Endothelial cell of umbilical vein (primary cell): ENCODE measurements at regions not wholly inside any gene's neighbourhood (a gene's known extent, or its start where the extent isn't known, plus 50 kb on each side); places are given as distances from the start of the nearest gene placed in this dataset.

ENCODE experiments used
- BruUV-seq: library from RNA; stranded (reverse); fragments of 400-500 nt; replicated peaks from 2 replicates; lab custom pipeline; 2021; lab: Mats Ljungman, UMichigan
- CTCF ChIA-PET: fragments of 300-600, 350-600 bp; sonication (Branson Sonifier 250); formaldehyde crosslinking; loops from one replicate; lab custom pipeline; 2021; ENCODE audit warnings: antibody characterized with exemption, inconsistent platforms; lab: Charles Lee
- POLR2A ChIA-PET: fragments of 300-600, 350-600 bp; sonication (Branson Sonifier 250); formaldehyde crosslinking; loops from one replicate; lab custom pipeline; 2021; ENCODE audit warnings: antibody characterized with exemption, inconsistent platforms; lab: Charles Lee
- DNase-seq: peaks from one replicate; pipeline ENCODE4 v3.0.0-alpha.2; 2011; ENCODE audit warnings: low read depth, low spot score
- FAIRE-seq: peaks from 2 replicates; lab custom pipeline; 2011; peaks lifted over from hg19 to GRCh38; lab: Jason Lieb, UNC
- H2AFZ ChIP-seq: 2 replicates; pipeline ENCODE4 v1.6.0; 2012; ENCODE audit warnings: low read depth, low read length, control low read depth, inconsistent platforms
- H3K27ac ChIP-seq: 2 replicates; pipeline ENCODE4 v1.5.1; 2011; ENCODE audit warnings: low read depth, mild to moderate bottlenecking, control low read depth, low read length, moderate library complexity; ENCODE audit not compliant: insufficient read depth
- H3K27me3 ChIP-seq, 2 experiments: 2 replicates each; pipeline versions ENCODE4 v1.6.0 to v1.6.1; 2011; ENCODE audit warnings: low read length in 2 of 2, mixed read lengths in 1 of 2; ENCODE audit not compliant: control insufficient read depth in 2 of 2, insufficient read depth in 2 of 2
- H3K36me3 ChIP-seq, 2 experiments: 2 replicates in 1 of 2; 3 replicates in 1 of 2; pipeline ENCODE4 v1.5.1; 2011; ENCODE audit warnings: low read length in 2 of 2, mild to moderate bottlenecking in 1 of 2, moderate library complexity in 1 of 2; ENCODE audit not compliant: control insufficient read depth in 2 of 2, insufficient read depth in 2 of 2; ENCODE audit errors: extremely low read depth in 1 of 2
- H3K4me1 ChIP-seq: 3 replicates; pipeline ENCODE4 v1.5.1; 2011; ENCODE audit warnings: mild to moderate bottlenecking, low read length; ENCODE audit not compliant: control insufficient read depth, insufficient read depth; ENCODE audit errors: extremely low read depth
- H3K4me2 ChIP-seq: 2 replicates; pipeline ENCODE4 v1.6.1; 2011; ENCODE audit warnings: low read length, control low read depth, mixed read lengths; ENCODE audit not compliant: insufficient read depth
- H3K4me3 ChIP-seq, 3 experiments: fragments of 200-600 bp in 1 of 3; sonication (generic), shearing (Covaris generic) in 1 of 3; replicated peaks in 1 of 3; 2 replicates each; pipeline ENCODE4 v1.5.1; 2011 to 2016; ENCODE audit warnings: control low read depth in 3 of 3, low read length in 3 of 3, mild to moderate bottlenecking in 2 of 3, inconsistent platforms in 1 of 3, low read depth in 1 of 3, moderate library complexity in 1 of 3; ENCODE audit not compliant: insufficient read depth in 1 of 3
- H3K79me2 ChIP-seq: 2 replicates; pipeline ENCODE4 v1.6.0; 2012; ENCODE audit warnings: low read length, inconsistent platforms; ENCODE audit not compliant: control insufficient read depth, insufficient read depth
- H3K9ac ChIP-seq: replicated peaks from 2 replicates; pipeline ENCODE3; 2011; ENCODE audit warnings: low read length, control low read depth; ENCODE audit not compliant: insufficient read depth; ENCODE audit errors: extremely low read depth
- H3K9me1 ChIP-seq: replicated peaks from 3 replicates; pipeline ENCODE4 v1.6.0; 2011; ENCODE audit warnings: mild to moderate bottlenecking, low read length; ENCODE audit not compliant: control insufficient read depth, insufficient read depth; ENCODE audit errors: extremely low read depth
- H3K9me3 ChIP-seq: replicated peaks from 2 replicates; pipeline ENCODE4 v1.5.1; 2012; ENCODE audit warnings: low read length, inconsistent platforms; ENCODE audit not compliant: control insufficient read depth, insufficient read depth
- H4K20me1 ChIP-seq: replicated peaks from 2 replicates; pipeline ENCODE3; 2011; ENCODE audit warnings: mild to moderate bottlenecking, low read length; ENCODE audit not compliant: control insufficient read depth, insufficient read depth; ENCODE audit errors: extremely low read depth
- CTCF ChIP-seq, 2 donors: IDR thresholded peaks; 1 replicate in 1 of 2; 2 replicates in 1 of 2; pipeline ENCODE4 v1.5.1; 2011; ENCODE audit warnings: low read length in 2 of 2, mild to moderate bottlenecking in 2 of 2, moderate library complexity in 2 of 2, control low read depth in 1 of 2, inconsistent platforms in 1 of 2, low read depth in 1 of 2; ENCODE audit not compliant: insufficient read depth in 1 of 2; ENCODE audit errors: extremely low read depth in 1 of 2
- EZH2 ChIP-seq: IDR thresholded peaks from 2 replicates; pipeline ENCODE4 v1.6.1; 2012; ENCODE audit warnings: borderline replicate concordance, low read depth, mild to moderate bottlenecking, moderate library complexity, low read length, inconsistent platforms; ENCODE audit not compliant: severe bottlenecking
- FOS ChIP-seq: IDR thresholded peaks from 2 replicates; pipeline ENCODE4 v1.6.1; 2011; ENCODE audit warnings: mild to moderate bottlenecking, low read length, moderate library complexity, borderline replicate concordance; ENCODE audit not compliant: insufficient read depth
- GATA2 ChIP-seq: IDR thresholded peaks from 2 replicates; pipeline ENCODE4 v1.7.0; 2011; ENCODE audit warnings: low read depth, mild to moderate bottlenecking, moderate library complexity, mixed read lengths, low read length; ENCODE audit not compliant: insufficient read length, insufficient read depth
- JUN ChIP-seq: IDR thresholded peaks from 2 replicates; pipeline ENCODE4 v1.6.1; 2011; ENCODE audit warnings: borderline replicate concordance, low read depth; ENCODE audit not compliant: insufficient read length, insufficient read depth
- MAX ChIP-seq: IDR thresholded peaks from 2 replicates; pipeline ENCODE4 v1.6.1; 2011; ENCODE audit not compliant: insufficient read depth, insufficient read length
- MYC ChIP-seq: IDR thresholded peaks from one replicate; pipeline ENCODE4 v1.6.1; 2011; ENCODE audit warnings: mild to moderate bottlenecking, low read depth, low read length
- POLR2A ChIP-seq: IDR thresholded peaks from 2 replicates; pipeline ENCODE4 v1.6.1; 2012; ENCODE audit warnings: low read depth, mild to moderate bottlenecking, control low read depth, low read length
- POLR2AphosphoS5 ChIP-seq: IDR thresholded peaks from 2 replicates; pipeline ENCODE4 v1.6.1; 2012; ENCODE audit warnings: low read depth, mild to moderate bottlenecking, control low read depth, low read length, moderate library complexity; ENCODE audit not compliant: insufficient read depth
- dilution Hi-C: fragments of 300-500 bp; cut with MboI; formaldehyde crosslinking; loops from one replicate; pipeline ENCODE4 v1.15.0; 2019; ENCODE audit warnings: low sequenced_read_pairs; ENCODE audit not compliant: extremely low pct_ligation_motif_present
- intact Hi-C: fragments of 100-400 bp; cut with micrococcal nuclease; formaldehyde crosslinking; loops from one replicate; pipeline ENCODE4 v1.10.0; 2022

GRCh38 chr3:55203006-55203405, 275.1 kb upstream of the LRTM1 start:
- no TSS peak for BruUV-seq
- no peak overlapping the region for H3K4me2 ChIP-seq
- FAIRE-seq (no peak), DNase-seq (no peak)
- no peak overlapping the region for H3K27ac ChIP-seq
- no peaks in the 10 kb centered on the region for H4K20me1 ChIP-seq
- no peak overlapping the region for H3K4me3 ChIP-seq
- POLR2A ChIA-PET: no interaction called here
- intact Hi-C loops: no loop called here
- H3K79me2 ChIP-seq: no peaks in the 10 kb centered on the region
- no peak for TF ChIP-seq JUN
- no peak for TF ChIP-seq POLR2AphosphoS5
- TF ChIP-seq FOS: no peak
- no peak for TF ChIP-seq POLR2A
- TF ChIP-seq MAX: no peak
- no peak for TF ChIP-seq MYC
- no peak for TF ChIP-seq GATA2
- TF ChIP-seq EZH2: no peak
- H3K4me1 ChIP-seq: no peaks in the 10 kb centered on the region
- H3K9me3 ChIP-seq: peaks cover 4% of the 10 kb centered on the region
- CTCF ChIA-PET: no interaction called here
- H3K9ac ChIP-seq: no peak overlapping the region
- H2AFZ ChIP-seq: no peak overlapping the region
- H3K36me3 ChIP-seq: no peaks in the 10 kb centered on the region
- dilution Hi-C loops: no loop called here
- no peaks in the 10 kb centered on the region for H3K27me3 ChIP-seq
- H3K9me1 ChIP-seq: no peaks in the 10 kb centered on the region

- CTCF ChIA-PET: no interaction called here
- H3K9me1 ChIP-seq: no peaks in the 10 kb centered on the region
- peaks cover 4% of the 10 kb centered on the region for H3K9me3 ChIP-seq
- intact Hi-C loops: no loop called here
- H3K79me2 ChIP-seq: no peaks in the 10 kb centered on the region
- POLR2A ChIA-PET: no interaction called here
- H3K4me3 ChIP-seq: no peak overlapping the region
- BruUV-seq: no TSS peak
- no peak overlapping the region for H3K9ac ChIP-seq
- DNase-seq (no peak), FAIRE-seq (no peak)
- TF ChIP-seq CTCF (IDR thresholded peaks at IDR 0.05; ENCODE audit: extremely low read depth in 1 of 2, insufficient read depth in 1 of 2, low read depth in 1 of 2, low read length in 2 of 2): no peak
- no peak for TF ChIP-seq GATA2
- TF ChIP-seq JUN: no peak
- no peak for TF ChIP-seq MAX
- TF ChIP-seq EZH2: no peak
- no peak for TF ChIP-seq FOS
- TF ChIP-seq MYC: no peak
- no peak for TF ChIP-seq POLR2AphosphoS5
- TF ChIP-seq POLR2A: no peak
- H2AFZ ChIP-seq: no peak overlapping the region
- no peaks in the 10 kb centered on the region for H3K4me1 ChIP-seq
- H3K27ac ChIP-seq: no peak overlapping the region
- dilution Hi-C loops: no loop called here
- no peaks in the 10 kb centered on the region for H3K27me3 ChIP-seq
- no peaks in the 10 kb centered on the region for H4K20me1 ChIP-seq
- H3K36me3 ChIP-seq: no peaks in the 10 kb centered on the region
- H3K4me2 ChIP-seq: no peak overlapping the region
Observed at GRCh38 chr3:55202326-55202725, 274.5 kb upstream of the LRTM1 start.
